GM19397 (cell line): ENCODE measurements at regions not wholly inside any gene's neighbourhood (a gene's known extent, or its start where the extent isn't known, plus 50 kb on each side); places are given as distances from the start of the nearest gene placed in this dataset.
"Not testable (repeated sequence)": the region's sequence is repeated elsewhere in the genome, so short reads cannot be mapped to it uniquely, and the experiment has no call there.

Source experiments
- ATAC-seq: cut with Tn5 transposase; IDR thresholded peaks from one replicate; pipeline ENCODE4 v1.9.1; 2021; ENCODE audit warnings: mild to moderate bottlenecking, moderate library complexity; ENCODE audit not compliant: unreplicated experiment

DNA sequence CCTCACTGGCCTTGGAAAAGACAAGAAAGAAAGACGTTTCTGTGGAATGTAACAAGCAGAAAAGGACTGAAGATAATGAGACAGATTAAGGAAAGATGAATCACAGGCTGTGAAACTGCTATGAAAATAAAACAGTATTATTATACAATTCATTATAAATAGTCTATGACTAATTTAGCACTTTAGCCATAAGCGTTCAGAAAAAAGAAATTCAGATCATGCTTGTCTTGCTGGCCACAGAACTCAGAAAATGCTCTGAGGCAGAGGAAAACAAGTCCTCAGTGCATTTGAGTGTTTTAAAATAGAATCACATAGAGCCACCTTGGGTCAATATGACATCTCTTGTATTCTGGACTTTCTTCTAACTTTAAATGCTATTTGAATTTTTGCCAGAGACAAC, 65.9 kb upstream of the NBPF26 start:
- ATAC-seq: not testable (repeated sequence)

DNA sequence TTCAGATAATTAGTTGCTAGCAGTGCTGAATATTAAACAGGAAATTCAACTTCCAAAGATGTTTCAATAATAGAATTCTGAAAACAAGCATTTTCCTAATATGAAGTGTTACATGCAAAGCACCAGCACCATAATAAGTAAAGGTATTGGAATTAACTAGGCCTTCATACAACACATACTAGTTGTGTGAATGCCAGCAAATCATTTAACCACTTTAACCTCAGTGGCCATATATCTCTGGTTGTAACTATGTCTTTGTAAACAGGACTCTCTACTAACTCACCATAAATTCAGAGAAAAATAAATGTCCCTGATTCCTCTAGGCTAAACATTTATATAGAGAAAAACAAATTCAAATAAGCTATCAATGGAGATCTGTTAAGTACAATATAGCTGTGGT, 65.1 kb upstream of the NBPF26 start:
- ATAC-seq: not testable (repeated sequence)

- ATAC-seq: not testable (repeated sequence)
Observed at GRCh38 chr1:120659133-120659532, 64.6 kb upstream of the NBPF26 start.

DNA sequence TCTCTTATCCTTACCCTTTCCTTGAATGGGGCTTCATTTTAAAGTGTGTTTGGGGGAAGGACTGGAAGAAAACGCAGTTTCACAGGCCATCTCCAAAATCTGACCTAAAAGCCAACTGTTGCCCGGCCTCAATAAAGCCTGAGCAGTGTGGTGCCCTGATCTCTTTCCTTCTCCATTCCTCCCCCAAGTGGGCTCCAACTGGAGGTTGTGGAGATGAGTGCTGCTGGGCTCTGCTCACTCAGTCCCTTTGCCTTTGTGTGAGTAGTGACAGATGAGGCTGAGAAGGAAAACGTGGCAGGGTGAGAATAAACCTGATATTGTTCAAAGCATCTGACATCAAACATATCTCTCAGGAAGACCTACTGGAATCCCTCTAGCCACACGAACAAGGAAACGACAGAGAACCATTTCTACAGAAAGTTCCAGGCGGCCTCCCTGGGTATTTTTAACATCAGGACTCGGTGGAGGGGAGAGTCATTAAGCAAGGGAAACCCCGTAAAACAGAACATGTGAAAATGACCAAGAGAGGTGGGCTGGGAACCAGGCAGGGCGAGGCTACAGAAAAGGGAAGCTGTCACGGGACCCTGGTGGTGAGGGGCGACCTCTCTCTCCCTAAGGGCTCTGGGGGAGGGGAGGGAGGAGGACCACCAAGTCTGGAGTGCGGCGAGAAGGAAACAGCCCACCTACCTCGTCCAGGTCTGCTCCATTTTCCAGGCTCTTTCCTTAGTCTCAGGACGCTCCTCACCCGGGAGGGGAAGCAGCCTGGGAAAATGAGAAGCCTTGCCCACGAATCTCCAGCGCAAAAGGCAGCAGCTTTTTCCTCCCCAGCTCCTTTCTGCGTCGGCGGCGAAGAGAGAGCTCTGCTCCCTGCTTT, 59.1 kb upstream of the NBPF26 start:
- ATAC-seq: not testable (repeated sequence)

- ATAC-seq: not testable (repeated sequence)
Observed at GRCh38 chr1:120665250-120665577, 58.5 kb upstream of the NBPF26 start.

GRCh38 chr1:120668187-120668586, 55.6 kb upstream of the NBPF26 start:
- ATAC-seq: not testable (repeated sequence)
